ENCODE measurements at regions not wholly inside any gene's neighbourhood (a gene's known extent, or its start where the extent isn't known, plus 50 kb on each side); places are given as distances from the start of the nearest gene placed in this dataset.

- ChIA-PET POLR2A (interaction anchor here (0.7 kb wide), 1 partner anchor 576 kb away, joined by 4 read pairs; no protein-coding TSS in a partner anchor), CTCF (ENCODE audit: unreplicated experiment) (no interaction called here)
- no peak overlapping the region for H3K27ac ChIP-seq (ENCODE audit: low read depth, low read length, poor library complexity, severe bottlenecking)
- H2AFZ ChIP-seq (ENCODE audit: low read length): no peak overlapping the region
- no peaks in the 10 kb centered on the region for H3K9me2 ChIP-seq (ENCODE audit: insufficient read depth, low read length)
- no peaks in the 10 kb centered on the region for H3K79me2 ChIP-seq (ENCODE audit: insufficient read depth, low read depth, low read length)
- no peak overlapping the region for H3K4me2 ChIP-seq (ENCODE audit: low read length)
- TF ChIP-seq EZH2phosphoT487 (IDR thresholded peaks at IDR 0.05; ENCODE audit: borderline replicate concordance, low read depth, low read length) (no peak), CTCF (conservative IDR thresholded peaks at IDR 0.05; ENCODE audit: low read length) (no peak)
- DNase-seq (ENCODE audit: low spot score): no peak
- no peaks in the 10 kb centered on the region for H3K4me1 ChIP-seq (ENCODE audit: insufficient read depth, low read length, poor library complexity, severe bottlenecking)
- no peaks in the 10 kb centered on the region for H4K20me1 ChIP-seq (ENCODE audit: insufficient read depth, low read length)
- no peak overlapping the region for H3K4me3 ChIP-seq (ENCODE audit: low read depth, low read length, poor library complexity, severe bottlenecking)
- no peaks in the 10 kb centered on the region for H3K9me3 ChIP-seq (ENCODE audit: low read length)
- no peaks in the 10 kb centered on the region for H3K36me3 ChIP-seq (ENCODE audit: insufficient read depth, low read length)
- no TSS peak for BruUV-seq (replicated peaks)
- intact Hi-C loops (cut with micrococcal nuclease; ENCODE audit: unreplicated experiment): no loop called here
Measured at GRCh38 chr14:58849601-58850000, 211.8 kb downstream of the DACT1 start.

- POLR2A ChIA-PET: interaction anchor here (0.7 kb wide), 2 partner anchors 179 to 576 kb away, joined by 3 to 4 read pairs; no protein-coding TSS in a partner anchor
- intact Hi-C loops (cut with micrococcal nuclease; ENCODE audit: unreplicated experiment): no loop called here
- no TSS peak for BruUV-seq (replicated peaks)
Measured at GRCh38 chr14:58850011-58850410, 212.2 kb downstream of the DACT1 start.

GRCh38 chr14:58861586-58861985, 223.8 kb downstream of the DACT1 start:
- Histone ChIP-seq H3K4me1 (ENCODE audit: insufficient read depth, low read length, poor library complexity, severe bottlenecking) (no peaks in the 10 kb centered on the region), H3K27ac (ENCODE audit: low read depth, low read length, poor library complexity, severe bottlenecking) (no peak overlapping the region), H3K79me2 (ENCODE audit: insufficient read depth, low read depth, low read length) (no peaks in the 10 kb centered on the region), H3K9me3 (ENCODE audit: low read length) (no peaks in the 10 kb centered on the region), H2AFZ (ENCODE audit: low read length) (no peak overlapping the region), H3K4me3 (ENCODE audit: low read depth, low read length, poor library complexity, severe bottlenecking) (no peak overlapping the region), H3K36me3 (ENCODE audit: insufficient read depth, low read length) (no peaks in the 10 kb centered on the region), H3K4me2 (ENCODE audit: low read length) (no peak overlapping the region), H3K9me2 (ENCODE audit: insufficient read depth, low read length) (no peaks in the 10 kb centered on the region), H4K20me1 (ENCODE audit: insufficient read depth, low read length) (no peaks in the 10 kb centered on the region)
- CTCF ChIA-PET (ENCODE audit: unreplicated experiment): no interaction called here
- DNase-seq (ENCODE audit: low spot score): no peak
- intact Hi-C loops (cut with micrococcal nuclease; ENCODE audit: unreplicated experiment): no loop called here
- POLR2A ChIA-PET: no interaction called here
- BruUV-seq (replicated peaks): no TSS peak
- no peak for TF ChIP-seq EZH2phosphoT487 (IDR thresholded peaks at IDR 0.05; ENCODE audit: borderline replicate concordance, low read depth, low read length)
- TF ChIP-seq CTCF (conservative IDR thresholded peaks at IDR 0.05; ENCODE audit: low read length): no peak

More at GRCh38 chr14:58850011-58850410, 212.2 kb downstream of the DACT1 start:
- Histone ChIP-seq H3K4me2 (ENCODE audit: low read length) (no peak overlapping the region), H3K27ac (ENCODE audit: low read depth, low read length, poor library complexity, severe bottlenecking) (no peak overlapping the region), H3K36me3 (ENCODE audit: insufficient read depth, low read length) (no peaks in the 10 kb centered on the region), H3K9me2 (ENCODE audit: insufficient read depth, low read length) (no peaks in the 10 kb centered on the region), H2AFZ (ENCODE audit: low read length) (no peak overlapping the region), H3K79me2 (ENCODE audit: insufficient read depth, low read depth, low read length) (no peaks in the 10 kb centered on the region), H3K4me3 (ENCODE audit: low read depth, low read length, poor library complexity, severe bottlenecking) (no peak overlapping the region), H3K9me3 (ENCODE audit: low read length) (no peaks in the 10 kb centered on the region), H3K4me1 (ENCODE audit: insufficient read depth, low read length, poor library complexity, severe bottlenecking) (no peaks in the 10 kb centered on the region), H4K20me1 (ENCODE audit: insufficient read depth, low read length) (no peaks in the 10 kb centered on the region)
- no peak for TF ChIP-seq CTCF (conservative IDR thresholded peaks at IDR 0.05; ENCODE audit: low read length)
- no peak for TF ChIP-seq EZH2phosphoT487 (IDR thresholded peaks at IDR 0.05; ENCODE audit: borderline replicate concordance, low read depth, low read length)
- DNase-seq (ENCODE audit: low spot score): no peak
- CTCF ChIA-PET (ENCODE audit: unreplicated experiment): no interaction called here

Measured in OCI-LY7 (cell line).